B cell (primary cell): ENCODE measurements at regions not wholly inside any gene's neighbourhood (a gene's known extent, or its start where the extent isn't known, plus 50 kb on each side); places are given as distances from the start of the nearest gene placed in this dataset.

ENCODE experiments used
- ATAC-seq: fragments of 200-7000 bp; cut with Tn5 transposase; one replicate; pipeline ENCODE4 v1.10.0; 2021; ENCODE audit warnings: low read depth, mild to moderate bottlenecking, moderate number of reproducible peaks, moderate library complexity
- CTCF ChIA-PET: fragments of 350-600 bp; sonication (Branson Sonifier 250); formaldehyde crosslinking; loops from one replicate; lab custom pipeline; 2021; ENCODE audit warnings: antibody characterized with exemption, inconsistent platforms; lab: Charles Lee
- POLR2A ChIA-PET: fragments of 350-600 bp; sonication (Branson Sonifier 250); formaldehyde crosslinking; loops from one replicate; lab custom pipeline; 2021; ENCODE audit warnings: antibody characterized with exemption; lab: Charles Lee
- DNase-seq: peaks from one replicate; pipeline ENCODE4 v3.0.0; 2013
- H2AFZ ChIP-seq: 2 replicates; pipeline ENCODE4 v1.6.1; 2012; ENCODE audit warnings: mild to moderate bottlenecking, low read depth, low read length; ENCODE audit not compliant: insufficient read depth, poor library complexity, severe bottlenecking
- H3K27ac ChIP-seq, 2 donors: 1 replicate in 1 of 2; 2 replicates in 1 of 2; pipeline ENCODE4 v1.5.1; 2012 to 2013; ENCODE audit warnings: low read length in 2 of 2, mild to moderate bottlenecking in 2 of 2, moderate library complexity in 1 of 2
- H3K27me3 ChIP-seq, 4 experiments: fragments of 200-600 bp in 1 of 4; sonication (generic) in 1 of 4; replicated peaks in 1 of 4; 1 replicate in 2 of 4; 2 replicates in 2 of 4; pipeline versions ENCODE4 v1.6.1 to v1.7.0; 2013 to 2016; ENCODE audit warnings: low read length in 3 of 4, mild to moderate bottlenecking in 2 of 4, mixed read lengths in 1 of 4, moderate library complexity in 1 of 4; ENCODE audit not compliant: insufficient read depth in 4 of 4, control insufficient read depth in 3 of 4; ENCODE audit errors: control extremely low read depth in 1 of 4
- H3K36me3 ChIP-seq, 2 experiments: replicated peaks in 1 of 2; 1 replicate in 1 of 2; 2 replicates in 1 of 2; pipeline versions ENCODE4 v1.6.1 to v1.7.1; 2013; ENCODE audit warnings: low read length in 1 of 2; ENCODE audit not compliant: insufficient read depth in 2 of 2, control insufficient read depth in 1 of 2; ENCODE audit errors: control extremely low read depth in 1 of 2, extremely low read depth in 1 of 2
- H3K4me1 ChIP-seq, 2 donors: fragments of 200-600 bp in 1 of 2; sonication (generic) in 1 of 2; 1 replicate in 1 of 2; 2 replicates in 1 of 2; pipeline versions ENCODE4 v1.5.1 to v1.6.1; 2013 to 2017; ENCODE audit warnings: low read length in 2 of 2; ENCODE audit not compliant: control insufficient read depth in 2 of 2, insufficient read depth in 2 of 2
- H3K4me2 ChIP-seq: replicated peaks from 2 replicates; pipeline ENCODE3; 2012; ENCODE audit warnings: mild to moderate bottlenecking, low read depth, low read length; ENCODE audit not compliant: poor library complexity, severe bottlenecking
- H3K4me3 ChIP-seq, 5 experiments: fragments of 200-600 bp in 1 of 5; sonication (generic) in 1 of 5; 1 replicate in 3 of 5; 2 replicates in 2 of 5; pipeline versions ENCODE4 v1.5.1 to v1.7.0; 2011 to 2016; ENCODE audit warnings: low read length in 4 of 5, mild to moderate bottlenecking in 4 of 5, low read depth in 2 of 5, control low read depth in 1 of 5, moderate library complexity in 1 of 5; ENCODE audit not compliant: insufficient read depth in 1 of 5; ENCODE audit errors: control extremely low read depth in 1 of 5, extremely low read depth in 1 of 5
- H3K79me2 ChIP-seq: fragments of 200-600 bp; sonication (generic); one replicate; pipeline ENCODE4 v1.6.0; 2016; ENCODE audit warnings: low read length; ENCODE audit not compliant: control insufficient read depth, insufficient read depth
- H3K9ac ChIP-seq: fragments of 200-600 bp; sonication (generic); 2 replicates; pipeline ENCODE4 v1.6.1; 2017; ENCODE audit warnings: mild to moderate bottlenecking, low read length, moderate library complexity
- H3K9me3 ChIP-seq, 3 donors: one replicate each; pipeline versions ENCODE4 v1.6.1 to v1.7.1; 2013; ENCODE audit warnings: low read length in 2 of 3; ENCODE audit not compliant: control insufficient read depth in 2 of 3, insufficient read depth in 1 of 3; ENCODE audit errors: control extremely low read depth in 1 of 3
- H4K20me1 ChIP-seq: 2 replicates; pipeline ENCODE4 v1.6.0; 2012; ENCODE audit warnings: mild to moderate bottlenecking, low read length; ENCODE audit not compliant: insufficient read depth, control insufficient read depth, poor library complexity, severe bottlenecking
- H3K27ac Mint-ChIP-seq: one replicate; pipeline ENCODE4 v1.8.0; 2021; ENCODE audit warnings: mixed read lengths
- H3K27me3 Mint-ChIP-seq: one replicate; pipeline ENCODE4 v1.8.0; 2021; ENCODE audit warnings: mixed read lengths
- H3K4me1 Mint-ChIP-seq: one replicate; pipeline ENCODE4 v1.8.0; 2021; ENCODE audit warnings: mixed read lengths
- H3K4me3 Mint-ChIP-seq: one replicate; pipeline ENCODE4 v1.8.0; 2021; ENCODE audit warnings: mixed read lengths
- H3K9me3 Mint-ChIP-seq: one replicate; pipeline ENCODE4 v1.8.0; 2022; ENCODE audit warnings: mixed read lengths; ENCODE audit not compliant: insufficient read depth
- EZH2 ChIP-seq: IDR thresholded peaks from 2 replicates; pipeline ENCODE4 v1.6.1; 2012; ENCODE audit warnings: borderline replicate concordance, low read depth, mild to moderate bottlenecking, moderate library complexity, low read length; ENCODE audit not compliant: insufficient read depth, poor library complexity, severe bottlenecking
- WGBS: methylation state at CpG from one replicate; pipeline ENCODE4 v1.1.5; 2013; ENCODE audit warnings: missing lambda C conversion rate; ENCODE audit not compliant: insufficient coverage; 5-methylcytosine and 5-hydroxymethylcytosine counted together
- intact Hi-C: fragments of 100-400 bp; cut with micrococcal nuclease; formaldehyde crosslinking; loops from one replicate; pipeline ENCODE4 v1.10.0; 2022
- TF ChIP-seq, protein P1 (sequence below): fragments of 200-600 bp; IDR thresholded peaks from one replicate; pipeline ENCODE4 v1.8.0; 2022; ENCODE audit warnings: antibody characterized with exemption, mild to moderate bottlenecking

DNA sequence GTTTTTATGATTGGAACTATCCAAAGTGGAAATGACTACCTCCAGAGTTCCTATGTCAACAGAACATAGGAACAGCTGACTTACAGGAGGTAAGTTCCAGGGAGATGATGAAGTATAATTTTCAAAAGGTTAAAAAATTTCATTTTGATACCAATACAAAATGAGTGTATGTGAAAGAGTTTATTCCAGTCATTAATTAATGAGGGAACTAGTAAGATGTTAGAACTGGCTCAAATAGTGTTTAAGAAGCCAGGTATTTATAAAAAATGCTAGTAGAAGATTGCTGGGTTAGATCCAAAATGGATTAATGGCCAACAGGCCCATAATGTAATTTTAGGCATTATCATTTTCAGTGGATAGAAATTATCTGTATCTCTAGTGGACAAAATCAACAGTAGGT is 227.7 kb upstream of the ZBED5 start:
- peaks cover 23% of the 10 kb centered on the region for H3K27me3 Mint-ChIP-seq
- no peak overlapping the region for H2AFZ ChIP-seq
- DNase-seq: no peak
- no peak overlapping the region for H3K4me2 ChIP-seq
- H3K36me3 ChIP-seq: no peaks in the 10 kb centered on the region
- intact Hi-C loops: no loop called here
- CTCF ChIA-PET: no interaction called here
- no peak for TF ChIP-seq EZH2
- TF ChIP-seq, protein P1, sequence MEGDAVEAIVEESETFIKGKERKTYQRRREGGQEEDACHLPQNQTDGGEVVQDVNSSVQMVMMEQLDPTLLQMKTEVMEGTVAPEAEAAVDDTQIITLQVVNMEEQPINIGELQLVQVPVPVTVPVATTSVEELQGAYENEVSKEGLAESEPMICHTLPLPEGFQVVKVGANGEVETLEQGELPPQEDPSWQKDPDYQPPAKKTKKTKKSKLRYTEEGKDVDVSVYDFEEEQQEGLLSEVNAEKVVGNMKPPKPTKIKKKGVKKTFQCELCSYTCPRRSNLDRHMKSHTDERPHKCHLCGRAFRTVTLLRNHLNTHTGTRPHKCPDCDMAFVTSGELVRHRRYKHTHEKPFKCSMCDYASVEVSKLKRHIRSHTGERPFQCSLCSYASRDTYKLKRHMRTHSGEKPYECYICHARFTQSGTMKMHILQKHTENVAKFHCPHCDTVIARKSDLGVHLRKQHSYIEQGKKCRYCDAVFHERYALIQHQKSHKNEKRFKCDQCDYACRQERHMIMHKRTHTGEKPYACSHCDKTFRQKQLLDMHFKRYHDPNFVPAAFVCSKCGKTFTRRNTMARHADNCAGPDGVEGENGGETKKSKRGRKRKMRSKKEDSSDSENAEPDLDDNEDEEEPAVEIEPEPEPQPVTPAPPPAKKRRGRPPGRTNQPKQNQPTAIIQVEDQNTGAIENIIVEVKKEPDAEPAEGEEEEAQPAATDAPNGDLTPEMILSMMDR: no peak
- H3K9me3 Mint-ChIP-seq: no peaks in the 10 kb centered on the region
- peaks cover 0 to 3% (median 1%) of the 10 kb centered on the region in 3 donors for H3K9me3 ChIP-seq
- H3K4me3 Mint-ChIP-seq: no peak overlapping the region
- H3K4me3 ChIP-seq: no peak overlapping the region
- ATAC-seq: no peak
- H3K9ac ChIP-seq: no peak overlapping the region
- POLR2A ChIA-PET: no interaction called here
- H3K79me2 ChIP-seq: no peaks in the 10 kb centered on the region
- H3K27ac ChIP-seq: no peak overlapping the region
- no peaks in the 10 kb centered on the region for H3K4me1 ChIP-seq
- no peak overlapping the region for H3K27ac Mint-ChIP-seq
- H3K4me1 Mint-ChIP-seq: peaks cover 2% of the 10 kb centered on the region
- peaks cover 0 to 5% (median 0%) of the 10 kb centered on the region in 4 experiments for H3K27me3 ChIP-seq
- no peaks in the 10 kb centered on the region for H4K20me1 ChIP-seq

- H3K9me3 ChIP-seq: no peaks in the 10 kb centered on the region
- intact Hi-C loops: no loop called here
- ChIA-PET CTCF (no interaction called here), POLR2A (no interaction called here)
- H3K27ac Mint-ChIP-seq: no peak overlapping the region
- no CpG with 5 or more reads among the region's 1 CpG for WGBS
- no peaks in the 10 kb centered on the region for H3K36me3 ChIP-seq
- H3K4me1 ChIP-seq: no peaks in the 10 kb centered on the region
- H3K27me3 ChIP-seq: peaks cover 0 to 5% (median 0%) of the 10 kb centered on the region in 4 experiments
- H3K4me1 Mint-ChIP-seq: no peaks in the 10 kb centered on the region
- no peak overlapping the region for H3K4me2 ChIP-seq
- H3K79me2 ChIP-seq: no peaks in the 10 kb centered on the region
- no peak for TF ChIP-seq EZH2
- no peak overlapping the region for H3K4me3 ChIP-seq
- ATAC-seq: no peak
- no peak overlapping the region for H3K4me3 Mint-ChIP-seq
- H4K20me1 ChIP-seq: no peaks in the 10 kb centered on the region
- H3K9ac ChIP-seq: no peak overlapping the region
- H3K27me3 Mint-ChIP-seq: peaks cover 33% of the 10 kb centered on the region
- DNase-seq: no peak
- no peak overlapping the region for H2AFZ ChIP-seq
- no peaks in the 10 kb centered on the region for H3K9me3 Mint-ChIP-seq
- H3K27ac ChIP-seq: no peak overlapping the region
Measured at GRCh38 chr11:11084337-11084736, 226.5 kb upstream of the ZBED5 start.
